ENCODE measurements at regions not wholly inside any gene's neighbourhood (a gene's known extent, or its start where the extent isn't known, plus 50 kb on each side); places are given as distances from the start of the nearest gene placed in this dataset.
"Not testable (repeated sequence)": the region's sequence is repeated elsewhere in the genome, so short reads cannot be mapped to it uniquely, and the experiment has no call there.

DNA sequence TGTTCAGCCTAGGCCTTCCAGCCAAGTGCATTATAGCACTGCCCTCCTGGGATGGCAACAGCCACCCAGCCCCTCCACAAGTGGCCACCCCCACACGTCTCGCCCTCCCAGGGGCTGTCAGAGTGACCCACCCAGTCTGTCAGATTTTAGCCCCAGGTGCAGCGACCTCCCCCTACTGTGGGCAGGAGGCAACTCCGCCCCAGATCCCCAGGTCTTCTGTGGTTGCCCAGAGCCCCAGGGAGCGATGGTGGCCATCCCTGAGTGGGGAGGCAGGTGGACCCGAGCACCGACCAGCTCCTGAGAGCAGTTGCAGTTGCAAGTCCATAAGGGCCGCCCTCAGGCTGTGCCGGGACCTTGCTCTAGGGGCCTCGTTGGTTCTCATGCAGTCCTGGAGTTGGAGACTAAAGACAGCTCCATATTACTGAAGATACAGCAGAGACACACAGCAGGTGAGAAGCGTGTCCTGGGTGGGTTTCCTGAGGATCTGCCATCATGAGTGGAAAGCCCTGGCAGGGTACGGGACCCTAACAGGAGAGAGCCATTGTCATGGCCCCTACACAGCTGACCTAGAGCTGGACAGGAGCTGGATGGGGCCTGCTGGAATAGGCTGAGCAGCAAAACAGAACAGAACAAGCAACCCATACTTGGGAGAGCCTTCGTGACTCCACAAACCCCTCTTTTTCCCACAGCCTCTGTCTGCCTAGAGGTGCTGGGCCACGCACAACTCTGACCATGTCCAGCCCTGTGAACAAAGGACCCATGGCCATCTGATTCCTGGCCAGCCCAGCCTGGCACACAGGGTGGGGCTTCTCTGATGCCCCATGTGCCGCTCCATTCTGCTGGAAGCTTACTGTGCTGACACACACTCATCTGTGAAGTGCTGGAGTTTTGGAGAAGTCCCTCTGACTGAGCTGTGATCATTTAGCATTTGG is 110.3 kb upstream of the ALDH1A3 start:
- DNase-seq = no peak

DNA sequence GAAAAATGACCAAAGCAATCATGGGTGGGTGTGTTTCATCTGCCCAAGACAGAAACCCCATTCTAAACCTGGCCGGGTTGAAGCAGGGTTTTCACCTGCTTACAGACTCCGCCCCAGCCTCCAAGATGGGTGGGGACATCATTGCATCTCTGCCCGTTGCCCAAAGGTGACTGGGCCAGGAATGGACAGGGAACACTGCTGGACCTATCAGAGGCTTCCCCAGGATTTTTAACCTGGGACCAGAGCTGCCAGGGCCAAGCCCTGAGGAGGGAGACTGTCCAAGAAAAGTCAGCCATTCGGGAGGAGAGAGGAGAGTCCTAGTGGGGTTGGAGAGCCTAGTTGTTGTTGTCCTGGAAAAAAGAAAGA is 109.7 kb upstream of the ALDH1A3 start:
- no peak for DNase-seq

DNA sequence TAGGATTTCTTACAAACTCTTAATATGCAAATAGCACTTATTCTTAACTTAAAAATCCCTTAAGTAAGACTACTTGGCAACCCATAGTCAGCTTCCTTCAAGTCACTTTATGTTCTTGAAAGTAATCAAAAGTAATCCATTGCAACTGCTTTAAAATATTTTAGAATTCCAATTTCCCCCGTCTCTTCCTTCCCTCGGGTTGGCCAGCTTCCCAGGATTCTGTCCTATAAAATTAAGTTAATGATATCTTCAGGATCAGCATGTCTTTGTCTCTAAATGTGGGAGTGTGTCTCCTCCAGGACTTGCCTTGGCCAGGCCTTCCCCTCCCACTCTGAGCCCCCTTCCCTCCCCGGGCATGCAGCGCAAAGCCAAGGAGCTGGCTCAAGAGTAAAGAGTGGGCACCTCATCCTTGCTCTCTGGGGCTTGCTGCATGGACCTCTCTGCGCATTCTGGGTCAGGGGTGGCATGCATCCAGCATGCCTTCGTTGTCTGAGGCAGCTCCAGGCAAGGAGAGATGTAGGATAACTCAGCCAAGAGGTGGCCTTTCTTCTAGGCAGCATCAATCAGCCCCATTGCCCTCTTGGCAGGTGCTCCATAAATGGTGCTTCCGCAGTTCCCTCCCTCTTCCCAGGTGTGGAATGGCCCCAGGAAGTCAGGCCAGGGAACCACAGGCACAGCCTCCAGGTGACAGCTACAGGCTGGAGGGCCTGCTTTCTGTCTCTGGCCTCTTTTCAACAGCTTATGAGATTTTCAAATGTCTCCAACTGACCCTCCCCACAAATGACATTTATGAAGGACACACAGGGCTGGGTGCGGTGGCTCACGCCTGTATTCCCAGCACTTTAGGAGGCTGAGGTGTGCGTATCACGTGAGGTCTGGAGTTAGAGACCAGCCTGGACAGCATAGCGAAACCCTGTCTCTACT is 108.7 kb upstream of the ALDH1A3 start:
- DNase-seq = no peak

DNA sequence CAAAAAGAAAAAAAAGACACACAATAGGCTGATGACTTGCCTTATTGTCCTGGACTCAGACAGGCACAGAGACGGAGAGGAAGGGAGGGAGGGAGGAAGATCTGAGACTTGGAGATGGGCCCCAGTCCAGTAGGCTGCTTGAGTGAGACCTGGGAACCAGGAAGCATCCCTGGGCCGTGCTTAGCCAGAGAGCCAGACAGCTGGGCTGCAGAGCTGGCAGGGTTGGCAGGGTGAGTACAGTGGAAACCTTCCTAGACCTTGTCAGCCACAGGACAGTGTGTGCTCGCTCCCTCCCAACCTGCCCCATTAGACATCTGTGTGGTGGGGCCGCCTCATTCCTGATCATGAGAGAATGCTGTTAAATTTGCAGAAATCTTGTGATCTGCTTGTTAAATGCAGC is 107.9 kb upstream of the ALDH1A3 start:
- DNase-seq = no peak

- DNase-seq = no peak
Measured at GRCh38 chr15:100772478-100772877, 107.2 kb upstream of the ALDH1A3 start.

DNA sequence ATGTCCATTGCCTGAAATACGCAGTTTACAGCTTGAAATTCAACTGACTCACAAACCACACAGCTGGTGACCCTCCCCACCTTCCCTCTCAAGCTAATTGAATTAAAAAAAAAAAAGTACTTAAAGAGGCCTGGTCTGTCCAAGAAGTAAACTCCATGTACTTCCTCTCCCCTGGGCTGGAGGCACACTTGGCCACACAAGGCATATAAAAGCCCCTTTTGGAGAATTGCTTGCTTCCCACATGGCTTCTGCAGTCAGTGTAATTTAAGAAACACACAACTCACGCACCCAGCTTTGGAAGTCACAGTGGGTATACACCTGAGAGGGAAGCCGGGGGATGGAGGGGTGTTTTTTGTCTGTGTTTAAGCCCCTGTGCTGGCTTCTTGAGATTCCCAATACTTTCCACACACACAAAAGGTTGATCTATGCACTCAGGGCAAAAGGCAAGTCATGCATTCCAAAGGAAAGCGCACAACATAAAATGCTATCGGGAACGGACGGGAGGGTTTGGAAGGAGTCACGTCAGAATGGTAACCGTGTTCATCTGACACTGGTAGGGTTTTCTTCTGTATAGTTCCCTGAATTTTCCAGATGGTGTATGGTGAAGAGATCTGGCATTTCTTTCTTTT is 106.6 kb upstream of the ALDH1A3 start:
- no peak for DNase-seq

- DNase-seq = not testable (repeated sequence)
Measured at GRCh38 chr15:100774044-100774443, 105.6 kb upstream of the ALDH1A3 start.

DNA sequence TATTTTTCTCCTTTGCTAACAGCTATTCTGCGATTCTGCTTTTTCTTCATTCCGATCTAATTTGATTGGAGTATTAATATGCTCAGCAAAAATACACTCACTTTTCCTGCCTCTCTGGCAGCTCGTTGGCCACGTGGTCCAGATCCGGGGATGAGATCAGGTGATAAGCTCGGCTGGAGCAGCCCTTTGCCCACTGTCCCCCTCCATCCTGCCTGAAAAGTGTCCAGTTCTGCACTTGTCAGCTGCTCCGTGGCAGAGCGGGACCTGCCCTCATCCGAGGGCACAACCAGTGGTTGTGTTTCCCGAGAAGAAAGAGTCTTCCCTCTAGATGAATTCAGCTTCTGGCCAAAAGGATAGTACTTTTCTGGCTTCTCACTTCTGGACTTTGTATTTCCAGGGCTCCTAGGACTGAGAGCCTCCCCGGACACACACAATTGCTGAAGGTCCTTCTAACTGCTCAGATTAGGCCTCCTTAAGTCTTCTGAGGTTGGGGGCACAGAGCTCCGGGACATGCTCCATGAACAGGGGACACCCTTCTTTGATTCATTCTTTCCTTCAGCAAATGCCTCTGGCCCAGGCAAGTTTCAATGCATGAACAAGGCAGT is 103.9 kb upstream of the ALDH1A3 start:
- DNase-seq = no peak

GRCh38 chr15:100777821-100778220 is 101.8 kb upstream of the ALDH1A3 start:
- DNase-seq = no peak

GRCh38 chr15:100778831-100779288 is 100.8 kb upstream of the ALDH1A3 start:
- DNase-seq = no peak

GRCh38 chr15:100779331-100780207 is 100.1 kb upstream of the ALDH1A3 start:
- DNase-seq = no peak

DNA sequence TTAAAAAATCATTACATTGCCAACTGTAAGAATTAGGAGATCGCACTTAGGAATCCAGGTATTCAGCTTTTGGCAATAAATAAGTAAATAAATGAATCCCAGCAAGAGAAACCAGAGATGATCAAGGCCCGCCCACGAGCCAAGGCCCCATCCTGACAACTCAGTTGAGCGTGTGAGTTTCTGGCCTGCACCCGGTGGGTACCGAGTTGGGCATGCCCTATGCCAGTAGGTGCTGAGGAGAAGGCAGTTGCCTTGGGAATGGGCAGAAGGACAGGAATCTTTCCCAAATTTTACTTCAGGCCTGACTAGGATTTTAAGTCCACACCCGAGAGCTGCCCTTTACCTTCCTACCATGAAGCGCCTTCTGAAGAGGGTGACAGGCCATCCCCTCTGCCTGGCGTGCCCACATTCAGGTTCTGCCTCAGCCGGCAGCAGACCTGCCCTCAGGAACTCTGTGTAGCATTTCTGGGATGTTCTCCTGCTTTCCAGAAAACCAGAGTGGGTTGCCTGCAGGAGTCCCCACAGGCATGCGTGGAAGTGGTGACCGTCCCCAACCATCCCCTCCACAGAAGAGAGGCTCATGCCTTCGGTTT is 99.3 kb upstream of the ALDH1A3 start:
- DNase-seq = no peak

GRCh38 chr15:100781061-100781960 is 98.3 kb upstream of the ALDH1A3 start:
- DNase-seq = no peak

DNA sequence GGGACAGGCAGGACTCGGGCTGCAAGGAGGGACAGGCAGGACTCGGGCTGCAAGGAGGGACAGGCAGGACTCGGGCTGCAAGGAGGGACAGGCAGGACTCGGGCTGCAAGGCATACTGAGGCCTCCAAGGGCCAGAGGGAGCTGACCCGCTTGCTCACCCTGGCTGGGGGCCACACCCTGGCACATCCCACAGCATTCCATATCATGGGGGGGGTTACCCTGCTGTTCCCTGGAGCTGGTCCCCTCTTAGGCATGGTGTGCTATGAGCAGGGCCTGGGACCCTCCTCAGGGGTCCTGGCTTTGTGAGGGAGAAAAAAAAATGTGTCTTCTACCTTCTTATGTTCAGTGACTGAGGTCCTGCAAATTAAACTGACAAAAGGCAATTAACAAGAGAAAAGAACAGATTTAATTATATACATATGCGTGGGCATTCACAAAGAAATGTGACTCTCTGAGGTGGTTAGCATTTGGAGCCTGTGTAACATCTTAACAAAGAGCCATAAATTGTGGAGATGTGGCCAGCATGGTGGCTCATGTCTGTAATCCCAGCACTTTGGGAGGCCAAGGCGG is 97.6 kb upstream of the ALDH1A3 start:
- DNase-seq = no peak

- DNase-seq = no peak
Measured at GRCh38 chr15:100783291-100783690, 96.3 kb upstream of the ALDH1A3 start.

- DNase-seq = no peak
Measured at GRCh38 chr15:100783760-100784492, 95.7 kb upstream of the ALDH1A3 start.

- no peak for DNase-seq
Measured at GRCh38 chr15:100784493-100785180, 95.0 kb upstream of the ALDH1A3 start.
